Neural progenitor cell (in vitro differentiated cells): ENCODE measurements at regions not wholly inside any gene's neighbourhood (a gene's known extent, or its start where the extent isn't known, plus 50 kb on each side); places are given as distances from the start of the nearest gene placed in this dataset.

ENCODE experiments used
- CTCF ChIP-seq: fragments of 200-600 bp; sonication (generic); IDR thresholded peaks from 2 replicates; pipeline ENCODE4 v1.5.1; 2017; ENCODE audit warnings: antibody characterized with exemption, mild to moderate bottlenecking
- EZH2phosphoT487 ChIP-seq: fragments of 200-600 bp; sonication (generic); IDR thresholded peaks from 2 replicates; pipeline ENCODE4 v1.6.1; 2017; ENCODE audit warnings: antibody characterized with exemption

DNA sequence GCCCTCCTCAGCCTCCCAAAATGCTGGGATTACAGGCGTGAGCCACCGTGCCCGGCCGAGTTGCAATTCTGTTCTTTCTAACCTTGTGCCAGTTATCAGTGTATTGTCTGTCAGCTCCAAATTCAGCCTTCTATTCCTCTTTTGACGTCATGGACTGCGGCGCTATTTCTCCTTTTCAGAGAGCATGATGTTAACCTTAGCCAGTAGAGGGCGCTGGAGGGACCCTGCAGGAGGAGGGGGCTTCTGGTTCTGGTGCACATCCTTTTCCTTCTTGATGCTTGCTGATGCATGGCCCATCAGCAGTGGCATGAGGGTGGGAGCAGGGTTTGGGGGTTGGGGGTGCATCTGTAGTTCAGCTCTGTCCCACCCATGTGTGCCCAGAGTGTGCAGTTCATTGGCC, 179.3 kb upstream of the RMST start:
- no peak for TF ChIP-seq EZH2phosphoT487
- peak; percentile 45 for TF ChIP-seq CTCF
